ENCODE measurements at regions not wholly inside any gene's neighbourhood (a gene's known extent, or its start where the extent isn't known, plus 50 kb on each side); places are given as distances from the start of the nearest gene placed in this dataset.

DNA sequence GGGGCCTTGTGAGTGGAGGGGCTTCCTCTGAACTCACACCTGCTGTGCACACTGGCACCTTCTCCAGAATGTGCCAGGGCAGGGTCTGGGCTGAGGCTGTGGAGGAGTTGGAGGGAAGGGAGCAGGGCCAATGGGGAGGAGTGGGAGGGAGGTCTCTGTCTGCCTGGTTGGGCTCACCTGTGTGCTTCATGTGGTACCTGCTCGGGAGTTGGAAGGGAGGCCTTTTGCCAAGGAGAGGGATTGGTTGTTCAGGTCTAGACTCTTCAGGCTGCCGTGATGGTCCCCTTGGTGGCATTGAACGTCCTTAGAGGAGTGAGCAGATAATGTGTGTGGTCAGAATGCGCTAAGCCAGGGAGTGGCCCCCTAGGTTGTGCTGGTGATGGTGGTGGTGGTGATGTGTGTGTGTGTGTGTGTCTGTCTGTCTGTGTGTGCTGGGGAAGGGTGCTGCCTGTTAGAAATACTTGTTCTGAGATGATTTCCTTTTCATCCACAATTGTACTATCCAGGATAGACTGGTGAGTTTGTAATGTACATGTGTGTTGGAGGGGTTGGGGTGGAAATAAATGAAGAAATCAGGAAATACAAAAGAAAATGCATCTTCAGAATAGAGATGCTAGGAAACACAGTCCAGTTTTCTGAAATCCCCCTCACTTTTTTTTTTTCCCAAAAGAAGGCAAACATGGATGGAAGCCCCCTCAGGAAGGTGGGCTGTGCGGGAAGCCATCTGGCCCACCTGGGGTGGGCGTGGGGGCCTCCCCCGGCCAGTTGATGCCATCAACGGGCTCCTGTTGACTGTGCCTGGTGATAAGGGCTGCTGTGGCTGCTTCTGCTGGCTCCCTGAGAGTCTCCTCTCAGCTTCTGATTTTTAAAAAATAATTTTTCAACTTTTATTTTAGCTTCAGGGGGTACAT lies 140.5 kb upstream of the ZNF536 start:
- H2AFZ ChIP-seq (ENCODE audit: low read depth), result no peak overlapping the region
- peaks cover 27% of the 10 kb centered on the region for H3K27me3 ChIP-seq (ENCODE audit: insufficient read depth, low read depth)
- TF ChIP-seq CTCF (conservative IDR thresholded peaks at IDR 0.05; ENCODE audit: low read depth, low read length), result no peak
- no peaks in the 10 kb centered on the region for H3K36me3 ChIP-seq (ENCODE audit: insufficient read depth)
- no peak overlapping the region for H3K27ac ChIP-seq
- H3K4me2 ChIP-seq, result no peak overlapping the region
- no peaks in the 10 kb centered on the region for H3K4me1 ChIP-seq (ENCODE audit: low read depth, poor library complexity, severe bottlenecking)
- no peaks in the 10 kb centered on the region for H4K20me1 ChIP-seq (ENCODE audit: insufficient read depth)
- no peaks in the 10 kb centered on the region for H3K79me2 ChIP-seq (ENCODE audit: insufficient read depth, low read depth)
- no peak overlapping the region for H3K4me3 ChIP-seq (IDR thresholded peaks at IDR 0.05; ENCODE audit: insufficient read depth, low read depth, low read length)
- H3K9ac ChIP-seq, result no peak overlapping the region

DNA sequence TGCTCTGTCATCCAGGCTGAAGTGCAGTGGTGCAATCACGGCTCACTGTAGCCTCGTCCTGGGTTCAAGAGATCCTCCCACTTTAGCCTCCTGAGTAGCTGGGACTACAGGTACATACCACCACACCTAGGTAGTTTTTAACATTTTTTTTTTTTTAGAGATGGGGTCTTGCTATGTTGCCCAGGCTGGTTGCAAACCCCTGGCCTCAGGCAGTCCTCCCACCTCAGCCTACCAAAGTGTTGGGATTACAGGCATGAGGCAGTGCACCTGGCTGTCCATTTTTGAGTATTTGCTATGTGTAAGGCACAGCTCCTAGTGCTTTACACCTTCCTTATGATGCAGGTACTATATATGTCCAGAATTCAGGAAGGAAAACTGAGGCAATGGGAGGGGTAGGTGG lies 138.8 kb upstream of the ZNF536 start:
- H4K20me1 ChIP-seq (ENCODE audit: insufficient read depth), result no peaks in the 10 kb centered on the region
- no peak overlapping the region for H3K4me2 ChIP-seq
- no peaks in the 10 kb centered on the region for H3K4me1 ChIP-seq (ENCODE audit: low read depth, poor library complexity, severe bottlenecking)
- TF ChIP-seq CTCF (conservative IDR thresholded peaks at IDR 0.05; ENCODE audit: low read depth, low read length), result no peak
- no peaks in the 10 kb centered on the region for H3K79me2 ChIP-seq (ENCODE audit: insufficient read depth, low read depth)
- peaks cover 16% of the 10 kb centered on the region; the same call in 1 of the 2 replicates for H3K27me3 ChIP-seq (ENCODE audit: insufficient read depth, low read depth)
- H2AFZ ChIP-seq (ENCODE audit: low read depth), result no peak overlapping the region
- no peak overlapping the region for H3K4me3 ChIP-seq (IDR thresholded peaks at IDR 0.05; ENCODE audit: insufficient read depth, low read depth, low read length)
- no peaks in the 10 kb centered on the region for H3K36me3 ChIP-seq (ENCODE audit: insufficient read depth)
- no peak overlapping the region for H3K27ac ChIP-seq
- no peak overlapping the region for H3K9ac ChIP-seq

DNA sequence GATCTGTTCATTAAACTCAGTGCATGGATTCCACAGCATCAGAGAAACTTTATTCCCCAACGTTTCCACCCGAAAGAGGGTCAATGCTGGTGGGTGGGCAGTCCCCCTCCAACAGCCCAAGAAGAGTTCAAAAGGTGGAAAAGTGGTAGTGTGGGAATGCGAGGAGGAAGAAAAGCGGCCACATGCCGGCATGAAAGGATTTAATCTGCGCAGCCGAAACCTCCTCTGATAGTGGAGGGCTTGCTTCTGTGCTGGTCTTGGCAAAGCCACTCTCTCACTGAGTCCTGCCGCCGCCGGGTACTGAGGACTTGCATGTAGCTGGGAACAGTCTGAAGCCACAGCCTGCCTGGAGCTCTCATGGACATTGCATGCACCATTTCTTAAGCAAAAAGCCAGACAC lies 136.2 kb upstream of the ZNF536 start:
- H4K20me1 ChIP-seq (ENCODE audit: insufficient read depth), result no peaks in the 10 kb centered on the region

GRCh38 chr19:30236587-30236986 lies 135.6 kb upstream of the ZNF536 start:
- Histone ChIP-seq H3K36me3 (ENCODE audit: insufficient read depth) (no peaks in the 10 kb centered on the region), H3K4me1 (ENCODE audit: low read depth, poor library complexity, severe bottlenecking) (no peaks in the 10 kb centered on the region), H3K4me3 (IDR thresholded peaks at IDR 0.05; ENCODE audit: insufficient read depth, low read depth, low read length) (no peak overlapping the region), H3K27me3 (ENCODE audit: insufficient read depth, low read depth) (peaks cover 2% of the 10 kb centered on the region; the same call in 1 of the 2 replicates), H3K9ac (no peak overlapping the region), H3K4me2 (no peak overlapping the region), H2AFZ (ENCODE audit: low read depth) (no peak overlapping the region), H4K20me1 (ENCODE audit: insufficient read depth) (no peaks in the 10 kb centered on the region), H3K79me2 (ENCODE audit: insufficient read depth, low read depth) (no peaks in the 10 kb centered on the region), H3K27ac (no peak overlapping the region)
- TF ChIP-seq CTCF (conservative IDR thresholded peaks at IDR 0.05; ENCODE audit: low read depth, low read length), result no peak

More for the DNA sequence above, 136.2 kb upstream of the ZNF536 start:
- Histone ChIP-seq H3K4me2 (no peak overlapping the region), H3K4me3 (IDR thresholded peaks at IDR 0.05; ENCODE audit: insufficient read depth, low read depth, low read length) (no peak overlapping the region), H3K36me3 (ENCODE audit: insufficient read depth) (no peaks in the 10 kb centered on the region), H3K27me3 (ENCODE audit: insufficient read depth, low read depth) (peaks cover 2% of the 10 kb centered on the region; the same call in 1 of the 2 replicates), H3K4me1 (ENCODE audit: low read depth, poor library complexity, severe bottlenecking) (no peaks in the 10 kb centered on the region), H3K79me2 (ENCODE audit: insufficient read depth, low read depth) (no peaks in the 10 kb centered on the region), H2AFZ (ENCODE audit: low read depth) (no peak overlapping the region), H3K9ac (no peak overlapping the region), H3K27ac (no peak overlapping the region)
- no peak for TF ChIP-seq CTCF (conservative IDR thresholded peaks at IDR 0.05; ENCODE audit: low read depth, low read length)
